Keratinocyte (primary cell): ENCODE measurements at regions not wholly inside any gene's neighbourhood (a gene's known extent, or its start where the extent isn't known, plus 50 kb on each side); places are given as distances from the start of the nearest gene placed in this dataset.

ENCODE experiments used
- EZH2 ChIP-seq: IDR thresholded peaks from one replicate; pipeline ENCODE4 v1.6.1; 2012; ENCODE audit warnings: inconsistent platforms, mild to moderate bottlenecking, low read length, moderate library complexity
- TF ChIP-seq, protein P1 (sequence below), 3 experiments: IDR thresholded peaks in 1 of 3; conservative IDR thresholded peaks in 1 of 3; optimal IDR thresholded peaks in 1 of 3; 2 replicates in 2 of 3; 3 replicates in 1 of 3; pipeline versions ENCODE3 to v1.5.1; 2011; ENCODE audit warnings: low read length in 3 of 3, mild to moderate bottlenecking in 3 of 3, moderate library complexity in 2 of 3, control low read depth in 1 of 3, inconsistent platforms in 1 of 3; ENCODE audit not compliant: insufficient read depth in 2 of 3; ENCODE audit errors: extremely low read depth in 1 of 3

DNA sequence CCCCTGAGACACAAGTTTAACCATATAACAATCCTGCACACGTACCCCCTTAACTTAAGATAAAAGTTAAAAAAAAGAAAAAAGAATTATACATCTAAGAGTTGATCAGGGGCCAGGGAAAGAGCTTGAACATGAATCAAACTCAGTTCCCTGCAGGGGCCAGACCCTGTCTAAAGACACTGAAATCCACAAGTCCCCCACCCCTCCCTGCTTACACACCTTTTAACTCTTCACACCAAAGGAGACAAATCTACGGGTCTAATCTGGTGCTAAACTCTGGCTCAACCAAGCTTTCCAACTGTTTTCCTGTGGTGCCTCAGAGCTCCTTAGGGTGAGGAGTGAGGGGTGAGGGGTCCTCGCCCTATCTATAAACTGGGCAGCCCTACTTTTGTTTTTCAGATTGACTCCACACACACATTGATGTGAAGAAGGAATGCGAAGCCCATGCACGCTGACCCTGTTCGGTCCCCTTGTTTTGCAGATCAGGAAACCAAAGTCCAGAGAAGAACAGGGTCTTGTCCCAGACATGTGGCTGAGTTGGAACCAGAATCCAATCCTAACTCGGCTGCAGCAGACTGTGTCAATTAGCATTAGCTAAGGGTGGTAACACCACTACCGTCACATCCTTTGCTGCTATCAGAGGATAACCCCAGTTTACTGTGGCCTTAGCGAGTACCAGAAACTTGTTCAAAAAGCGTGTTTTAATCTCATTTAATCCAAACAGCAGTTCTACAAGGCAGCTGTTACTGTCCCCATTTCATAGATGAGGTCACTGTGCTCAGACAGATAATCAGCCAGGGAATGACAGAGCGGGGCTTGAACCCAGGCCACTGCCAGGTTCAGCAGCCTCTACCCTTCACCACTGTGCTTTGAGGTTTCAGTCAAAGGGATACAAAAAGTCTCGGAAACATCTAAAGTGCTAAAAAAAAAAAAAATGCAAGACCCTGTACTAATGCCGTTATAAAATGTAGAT is 145.2 kb upstream of the SYT13 start:
- TF ChIP-seq, protein P1, sequence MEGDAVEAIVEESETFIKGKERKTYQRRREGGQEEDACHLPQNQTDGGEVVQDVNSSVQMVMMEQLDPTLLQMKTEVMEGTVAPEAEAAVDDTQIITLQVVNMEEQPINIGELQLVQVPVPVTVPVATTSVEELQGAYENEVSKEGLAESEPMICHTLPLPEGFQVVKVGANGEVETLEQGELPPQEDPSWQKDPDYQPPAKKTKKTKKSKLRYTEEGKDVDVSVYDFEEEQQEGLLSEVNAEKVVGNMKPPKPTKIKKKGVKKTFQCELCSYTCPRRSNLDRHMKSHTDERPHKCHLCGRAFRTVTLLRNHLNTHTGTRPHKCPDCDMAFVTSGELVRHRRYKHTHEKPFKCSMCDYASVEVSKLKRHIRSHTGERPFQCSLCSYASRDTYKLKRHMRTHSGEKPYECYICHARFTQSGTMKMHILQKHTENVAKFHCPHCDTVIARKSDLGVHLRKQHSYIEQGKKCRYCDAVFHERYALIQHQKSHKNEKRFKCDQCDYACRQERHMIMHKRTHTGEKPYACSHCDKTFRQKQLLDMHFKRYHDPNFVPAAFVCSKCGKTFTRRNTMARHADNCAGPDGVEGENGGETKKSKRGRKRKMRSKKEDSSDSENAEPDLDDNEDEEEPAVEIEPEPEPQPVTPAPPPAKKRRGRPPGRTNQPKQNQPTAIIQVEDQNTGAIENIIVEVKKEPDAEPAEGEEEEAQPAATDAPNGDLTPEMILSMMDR (optimal IDR thresholded peaks at IDR 0.05 in 1 of 3, IDR thresholded peaks at IDR 0.05 in 1 of 3, conservative IDR thresholded peaks at IDR 0.05 in 1 of 3; ENCODE audit: extremely low read depth in 1 of 3, insufficient read depth in 2 of 3, low read length in 3 of 3) = no peak
- no peak for TF ChIP-seq EZH2
